ENCODE measurements at regions not wholly inside any gene's neighbourhood (a gene's known extent, or its start where the extent isn't known, plus 50 kb on each side); places are given as distances from the start of the nearest gene placed in this dataset.

DNA sequence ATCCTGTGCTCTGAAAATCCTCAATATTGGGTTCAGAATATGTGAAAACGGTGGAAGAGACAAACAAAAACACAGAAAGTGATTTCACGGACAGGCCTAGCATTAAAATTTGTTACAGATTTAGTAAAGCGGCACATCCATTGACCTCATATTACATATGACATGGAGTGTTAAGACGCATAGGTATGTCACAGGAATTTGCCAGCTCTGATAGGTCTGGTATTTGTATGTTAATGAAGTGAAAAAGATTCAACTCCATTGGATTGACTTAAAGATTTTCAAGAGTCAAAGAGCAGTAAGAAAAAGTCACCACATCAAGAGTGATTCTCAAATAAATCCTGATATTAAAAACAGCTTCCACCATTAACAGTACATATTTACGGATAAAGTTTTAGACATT lies 396.5 kb upstream of the SEMA6A start:
- TF ChIP-seq POLR2A (IDR thresholded peaks at IDR 0.05) = no peak
- TF ChIP-seq, protein P1, sequence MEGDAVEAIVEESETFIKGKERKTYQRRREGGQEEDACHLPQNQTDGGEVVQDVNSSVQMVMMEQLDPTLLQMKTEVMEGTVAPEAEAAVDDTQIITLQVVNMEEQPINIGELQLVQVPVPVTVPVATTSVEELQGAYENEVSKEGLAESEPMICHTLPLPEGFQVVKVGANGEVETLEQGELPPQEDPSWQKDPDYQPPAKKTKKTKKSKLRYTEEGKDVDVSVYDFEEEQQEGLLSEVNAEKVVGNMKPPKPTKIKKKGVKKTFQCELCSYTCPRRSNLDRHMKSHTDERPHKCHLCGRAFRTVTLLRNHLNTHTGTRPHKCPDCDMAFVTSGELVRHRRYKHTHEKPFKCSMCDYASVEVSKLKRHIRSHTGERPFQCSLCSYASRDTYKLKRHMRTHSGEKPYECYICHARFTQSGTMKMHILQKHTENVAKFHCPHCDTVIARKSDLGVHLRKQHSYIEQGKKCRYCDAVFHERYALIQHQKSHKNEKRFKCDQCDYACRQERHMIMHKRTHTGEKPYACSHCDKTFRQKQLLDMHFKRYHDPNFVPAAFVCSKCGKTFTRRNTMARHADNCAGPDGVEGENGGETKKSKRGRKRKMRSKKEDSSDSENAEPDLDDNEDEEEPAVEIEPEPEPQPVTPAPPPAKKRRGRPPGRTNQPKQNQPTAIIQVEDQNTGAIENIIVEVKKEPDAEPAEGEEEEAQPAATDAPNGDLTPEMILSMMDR (IDR thresholded peaks at IDR 0.05) = no peak
